ENCODE measurements at regions not wholly inside any gene's neighbourhood (a gene's known extent, or its start where the extent isn't known, plus 50 kb on each side); places are given as distances from the start of the nearest gene placed in this dataset.

DNA sequence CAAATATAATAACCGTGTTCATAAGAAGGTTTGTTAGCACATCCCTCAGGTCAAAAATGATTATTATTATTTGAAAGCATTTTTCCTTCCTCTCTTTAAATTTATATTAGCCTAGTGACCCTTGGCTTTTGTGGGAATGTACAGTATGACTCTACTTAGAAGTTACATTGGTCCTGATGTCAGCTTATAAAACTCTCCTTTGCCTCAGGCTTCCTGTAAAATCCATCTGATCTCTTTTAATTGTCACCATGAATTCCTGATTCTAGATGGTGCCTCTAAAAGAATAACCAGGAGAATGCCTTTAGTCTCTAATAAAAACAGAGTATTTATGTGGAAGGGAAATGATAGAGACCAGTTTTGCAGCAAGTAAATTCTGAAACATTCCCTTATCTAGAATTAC lies 1134.4 kb downstream of the XPNPEP1 start:
- TF ChIP-seq CTCF (IDR thresholded peaks at IDR 0.05) (no peak), POLR2A (IDR thresholded peaks at IDR 0.05) (no peak), POLR2AphosphoS5 (IDR thresholded peaks at IDR 0.05) (no peak), EP300 (IDR thresholded peaks at IDR 0.05) (no peak)
